ENCODE measurements at regions not wholly inside any gene's neighbourhood (a gene's known extent, or its start where the extent isn't known, plus 50 kb on each side); places are given as distances from the start of the nearest gene placed in this dataset.

- Mint-ChIP-seq H3K4me3 (ENCODE audit: unreplicated experiment) (no peak overlapping the region), H3K4me1 (ENCODE audit: unreplicated experiment) (no peaks in the 10 kb centered on the region), H3K27me3 (ENCODE audit: unreplicated experiment) (no peaks in the 10 kb centered on the region), H3K36me3 (ENCODE audit: unreplicated experiment) (no peaks in the 10 kb centered on the region), H3K9me3 (ENCODE audit: unreplicated experiment) (peaks cover 8% of the 10 kb centered on the region), H3K27ac (ENCODE audit: unreplicated experiment) (no peak overlapping the region)
- no peak for TF ChIP-seq CTCF (IDR thresholded peaks at IDR 0.05)
- no peak for DNase-seq (ENCODE audit: extremely low spot score, unreplicated experiment)
Observed at GRCh38 chr2:16441431-16441830, 224.2 kb downstream of the CYRIA start.

DNA sequence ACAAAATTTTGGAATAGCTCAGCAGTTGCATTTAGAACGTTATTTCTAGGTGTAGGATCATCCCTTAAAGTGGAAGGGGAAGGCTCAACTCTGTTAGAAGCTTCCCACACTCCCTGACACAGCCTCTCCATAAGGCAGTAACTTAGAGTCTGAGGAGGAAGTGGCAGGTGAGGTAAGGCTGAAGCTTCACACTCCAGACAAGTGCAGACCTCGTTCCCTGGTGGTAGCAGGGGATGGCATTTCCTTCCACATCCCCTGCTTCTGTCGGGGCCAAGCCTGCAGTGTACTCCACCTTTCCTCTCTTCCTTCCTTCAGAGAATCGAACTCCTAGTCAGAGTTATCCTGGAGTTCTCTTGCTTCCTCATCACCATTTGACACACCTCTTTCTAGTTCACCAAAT lies 224.7 kb downstream of the CYRIA start:
- peak; percentile 40 for DNase-seq (ENCODE audit: extremely low spot score, unreplicated experiment)
- Mint-ChIP-seq H3K27me3 (ENCODE audit: unreplicated experiment) (no peaks in the 10 kb centered on the region), H3K4me1 (ENCODE audit: unreplicated experiment) (no peaks in the 10 kb centered on the region), H3K4me3 (ENCODE audit: unreplicated experiment) (no peak overlapping the region), H3K27ac (ENCODE audit: unreplicated experiment) (no peak overlapping the region), H3K9me3 (ENCODE audit: unreplicated experiment) (peaks cover 10% of the 10 kb centered on the region), H3K36me3 (ENCODE audit: unreplicated experiment) (no peaks in the 10 kb centered on the region)
- TF ChIP-seq CTCF (IDR thresholded peaks at IDR 0.05), result no peak

GRCh38 chr2:16438613-16439321 lies 226.9 kb downstream of the CYRIA start:
- no peaks in the 10 kb centered on the region for H3K4me1 Mint-ChIP-seq (ENCODE audit: unreplicated experiment)
- no peaks in the 10 kb centered on the region for H3K36me3 Mint-ChIP-seq (ENCODE audit: unreplicated experiment)

GRCh38 chr2:16437189-16437588 lies 228.4 kb downstream of the CYRIA start:
- Mint-ChIP-seq H3K4me1 (ENCODE audit: unreplicated experiment) (no peaks in the 10 kb centered on the region), H3K36me3 (ENCODE audit: unreplicated experiment) (no peaks in the 10 kb centered on the region), H3K9me3 (ENCODE audit: unreplicated experiment) (peaks cover 15% of the 10 kb centered on the region), H3K27me3 (ENCODE audit: unreplicated experiment) (no peaks in the 10 kb centered on the region), H3K27ac (ENCODE audit: unreplicated experiment) (no peak overlapping the region), H3K4me3 (ENCODE audit: unreplicated experiment) (no peak overlapping the region)
- no peak for TF ChIP-seq CTCF (IDR thresholded peaks at IDR 0.05)
- no peak for DNase-seq (ENCODE audit: extremely low spot score, unreplicated experiment)

More at GRCh38 chr2:16438613-16439321, 226.9 kb downstream of the CYRIA start:
- Mint-ChIP-seq H3K27me3 (ENCODE audit: unreplicated experiment) (no peaks in the 10 kb centered on the region), H3K27ac (ENCODE audit: unreplicated experiment) (no peak overlapping the region), H3K4me3 (ENCODE audit: unreplicated experiment) (no peak overlapping the region), H3K9me3 (ENCODE audit: unreplicated experiment) (peaks cover 11% of the 10 kb centered on the region)
- no peak for DNase-seq (ENCODE audit: extremely low spot score, unreplicated experiment)
- no peak for TF ChIP-seq CTCF (IDR thresholded peaks at IDR 0.05)

GRCh38 chr2:16434393-16434792 lies 231.2 kb downstream of the CYRIA start:
- no peak for TF ChIP-seq CTCF (IDR thresholded peaks at IDR 0.05)
- H3K9me3 Mint-ChIP-seq (ENCODE audit: unreplicated experiment), result peaks cover 20% of the 10 kb centered on the region
- no peaks in the 10 kb centered on the region for H3K36me3 Mint-ChIP-seq (ENCODE audit: unreplicated experiment)
- no peaks in the 10 kb centered on the region for H3K27me3 Mint-ChIP-seq (ENCODE audit: unreplicated experiment)
- no peak for DNase-seq (ENCODE audit: extremely low spot score, unreplicated experiment)
- no peaks in the 10 kb centered on the region for H3K4me1 Mint-ChIP-seq (ENCODE audit: unreplicated experiment)
- no peak overlapping the region for H3K27ac Mint-ChIP-seq (ENCODE audit: unreplicated experiment)
- H3K4me3 Mint-ChIP-seq (ENCODE audit: unreplicated experiment), result no peak overlapping the region

All from osteocyte (in vitro differentiated cells).